SK-N-MC (cell line): ENCODE measurements at regions not wholly inside any gene's neighbourhood (a gene's known extent, or its start where the extent isn't known, plus 50 kb on each side); places are given as distances from the start of the nearest gene placed in this dataset.

Experiments used
- EZH2 ChIP-seq: fragments of 200-600 bp; sonication (generic); IDR thresholded peaks from one replicate; pipeline ENCODE4 v1.6.1; 2017; ENCODE audit warnings: antibody characterized with exemption
- POLR2AphosphoS5 ChIP-seq: IDR thresholded peaks from 2 replicates; pipeline ENCODE4 v1.6.1; 2012; ENCODE audit warnings: mild to moderate bottlenecking, low read depth, low read length, borderline replicate concordance

- TF ChIP-seq POLR2AphosphoS5 (no peak), EZH2 (no peak)
Observed at GRCh38 chr4:152047451-152047850, 286.6 kb upstream of the GATB start.
